Liver (tissue), 7 donors: ENCODE measurements at regions not wholly inside any gene's neighbourhood (a gene's known extent, or its start where the extent isn't known, plus 50 kb on each side); places are given as distances from the start of the nearest gene placed in this dataset.

Experiments used
- DNase-seq: peaks from one replicate; pipeline ENCODE4 v3.0.0-alpha.2; 2017; ENCODE audit warnings: low spot score
- H3K27ac ChIP-seq, 2 donors: one replicate each; pipeline ENCODE4 v1.7.0; 2013; ENCODE audit warnings: inconsistent platforms in 2 of 2, low read length in 2 of 2, control low read depth in 1 of 2, low read depth in 1 of 2, mild to moderate bottlenecking in 1 of 2
- H3K27me3 ChIP-seq, 4 donors: one replicate each; pipeline versions ENCODE4 v1.6.1 to v1.7.0; 2013; ENCODE audit warnings: low read length in 3 of 4, inconsistent platforms in 1 of 4, mild to moderate bottlenecking in 1 of 4, moderate library complexity in 1 of 4; ENCODE audit not compliant: control insufficient read depth in 4 of 4, insufficient read depth in 4 of 4
- H3K36me3 ChIP-seq, 4 donors: one replicate each; pipeline versions ENCODE4 v1.6.1 to v1.7.0; 2013; ENCODE audit warnings: low read length in 3 of 4, mild to moderate bottlenecking in 3 of 4, low read depth in 1 of 4, moderate library complexity in 1 of 4; ENCODE audit not compliant: control insufficient read depth in 4 of 4, insufficient read depth in 3 of 4
- H3K4me1 ChIP-seq, 4 donors: one replicate each; pipeline versions ENCODE4 v1.6.1 to v1.7.0; 2013; ENCODE audit warnings: low read length in 3 of 4, mild to moderate bottlenecking in 3 of 4, moderate library complexity in 1 of 4; ENCODE audit not compliant: control insufficient read depth in 4 of 4, insufficient read depth in 4 of 4
- H3K4me3 ChIP-seq, 3 donors: one replicate each; pipeline versions ENCODE4 v1.6.1 to v1.7.0; 2013; ENCODE audit warnings: low read length in 3 of 3, control low read depth in 1 of 3, low read depth in 1 of 3, mild to moderate bottlenecking in 1 of 3
- H3K9ac ChIP-seq, 2 donors: one replicate each; pipeline ENCODE4 v1.7.0; 2013; ENCODE audit warnings: low read length in 2 of 2, mild to moderate bottlenecking in 2 of 2, moderate library complexity in 2 of 2, control low read depth in 1 of 2, low read depth in 1 of 2
- H3K9me3 ChIP-seq, 4 donors: one replicate each; pipeline versions ENCODE4 v1.6.1 to v1.7.0; 2013; ENCODE audit warnings: low read length in 3 of 4; ENCODE audit not compliant: control insufficient read depth in 4 of 4
- EGR1 ChIP-seq, 2 donors: IDR thresholded peaks; 2 replicates each; pipeline ENCODE4 v1.6.1; 2016 to 2018; ENCODE audit warnings: antibody characterized with exemption in 2 of 2, low read depth in 2 of 2
- FOXA1 ChIP-seq: IDR thresholded peaks from 2 replicates; pipeline ENCODE4 v1.6.1; 2016; ENCODE audit warnings: antibody characterized with exemption
- FOXA2 ChIP-seq: IDR thresholded peaks from 2 replicates; pipeline ENCODE4 v1.6.1; 2016; ENCODE audit warnings: antibody characterized with exemption
- GABPA ChIP-seq, 2 donors: IDR thresholded peaks in 1 of 2; conservative IDR thresholded peaks in 1 of 2; 2 replicates each; pipeline ENCODE4 v1.6.1; 2016; ENCODE audit warnings: antibody characterized with exemption in 2 of 2, mild to moderate bottlenecking in 1 of 2, moderate library complexity in 1 of 2
- HNF4A ChIP-seq, 2 donors: conservative IDR thresholded peaks; 2 replicates each; pipeline ENCODE4 v1.6.1; 2016; ENCODE audit warnings: antibody characterized with exemption in 2 of 2, mild to moderate bottlenecking in 2 of 2
- HNF4G ChIP-seq: IDR thresholded peaks from 2 replicates; pipeline ENCODE4 v1.6.1; 2016; ENCODE audit warnings: antibody characterized with exemption
- JUND ChIP-seq, 2 donors: IDR thresholded peaks; 2 replicates each; pipeline ENCODE4 v1.6.1; 2016; ENCODE audit warnings: antibody characterized with exemption in 2 of 2
- NR2F2 ChIP-seq: IDR thresholded peaks from 2 replicates; pipeline ENCODE4 v1.6.1; 2016; ENCODE audit warnings: antibody characterized with exemption
- RAD21 ChIP-seq, 2 donors: IDR thresholded peaks; 2 replicates each; pipeline ENCODE4 v1.6.1; 2016; ENCODE audit warnings: antibody characterized with exemption in 2 of 2, mild to moderate bottlenecking in 2 of 2
- RXRA ChIP-seq, 2 donors: IDR thresholded peaks; 2 replicates each; pipeline ENCODE4 v1.6.1; 2017 to 2018; ENCODE audit warnings: antibody characterized with exemption in 2 of 2, mild to moderate bottlenecking in 1 of 2
- SP1 ChIP-seq: IDR thresholded peaks from 2 replicates; pipeline ENCODE4 v1.6.1; 2018; ENCODE audit warnings: antibody characterized with exemption, mild to moderate bottlenecking
- TAF1 ChIP-seq: conservative IDR thresholded peaks from 2 replicates; pipeline ENCODE4 v1.6.1; 2016; ENCODE audit warnings: antibody characterized with exemption, mild to moderate bottlenecking
- YY1 ChIP-seq: IDR thresholded peaks from 2 replicates; pipeline ENCODE4 v1.6.1; 2016; ENCODE audit warnings: antibody characterized with exemption, mild to moderate bottlenecking
- WGBS: extraction: QIAGEN DNeasy Blood & Tissue Kit; methylation state at CpG from one replicate; pipeline ENCODE4 v1.1.7; 2013; 5-methylcytosine and 5-hydroxymethylcytosine counted together
- TF ChIP-seq, protein P1 (sequence below): IDR thresholded peaks from 2 replicates; pipeline ENCODE4 v1.6.1; 2016; ENCODE audit warnings: antibody characterized with exemption
- TF ChIP-seq, protein P2 (sequence below): IDR thresholded peaks from 2 replicates; pipeline ENCODE4 v1.6.1; 2016; ENCODE audit warnings: antibody characterized with exemption
- TF ChIP-seq, protein P3 (sequence below): IDR thresholded peaks from 2 replicates; pipeline ENCODE4 v1.6.1; 2016; ENCODE audit warnings: antibody characterized with exemption, mild to moderate bottlenecking
- TF ChIP-seq, protein P4 (sequence below): IDR thresholded peaks from 2 replicates; pipeline ENCODE4 v1.6.1; 2016; ENCODE audit warnings: antibody characterized with exemption
- donor health status: healthy.
- donor health status: healthy.
- donor health status: healthy.
- donor health status: healthy.

GRCh38 chr20:46816097-46816496 lies 78.5 kb upstream of the EYA2 start:
- no peaks in the 10 kb centered on the region for H3K4me1 ChIP-seq
- TF ChIP-seq HNF4G (no peak), JUND (IDR thresholded peaks at IDR 0.05) (no peak), TAF1 (no peak), RAD21 (IDR thresholded peaks at IDR 0.05) (no peak), FOXA1 (no peak), EGR1 (IDR thresholded peaks at IDR 0.05; ENCODE audit: low read depth in 2 of 2) (no peak), SP1 (no peak), HNF4A (conservative IDR thresholded peaks at IDR 0.05) (no peak), RXRA (IDR thresholded peaks at IDR 0.05) (no peak), GABPA (IDR thresholded peaks at IDR 0.05 in 1 of 2, conservative IDR thresholded peaks at IDR 0.05 in 1 of 2) (no peak), NR2F2 (no peak), YY1 (no peak), FOXA2 (no peak)
- TF ChIP-seq, protein P1, sequence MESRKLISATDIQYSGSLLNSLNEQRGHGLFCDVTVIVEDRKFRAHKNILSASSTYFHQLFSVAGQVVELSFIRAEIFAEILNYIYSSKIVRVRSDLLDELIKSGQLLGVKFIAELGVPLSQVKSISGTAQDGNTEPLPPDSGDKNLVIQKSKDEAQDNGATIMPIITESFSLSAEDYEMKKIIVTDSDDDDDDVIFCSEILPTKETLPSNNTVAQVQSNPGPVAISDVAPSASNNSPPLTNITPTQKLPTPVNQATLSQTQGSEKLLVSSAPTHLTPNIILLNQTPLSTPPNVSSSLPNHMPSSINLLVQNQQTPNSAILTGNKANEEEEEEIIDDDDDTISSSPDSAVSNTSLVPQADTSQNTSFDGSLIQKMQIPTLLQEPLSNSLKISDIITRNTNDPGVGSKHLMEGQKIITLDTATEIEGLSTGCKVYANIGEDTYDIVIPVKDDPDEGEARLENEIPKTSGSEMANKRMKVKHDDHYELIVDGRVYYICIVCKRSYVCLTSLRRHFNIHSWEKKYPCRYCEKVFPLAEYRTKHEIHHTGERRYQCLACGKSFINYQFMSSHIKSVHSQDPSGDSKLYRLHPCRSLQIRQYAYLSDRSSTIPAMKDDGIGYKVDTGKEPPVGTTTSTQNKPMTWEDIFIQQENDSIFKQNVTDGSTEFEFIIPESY: no peak
- TF ChIP-seq, protein P2, sequence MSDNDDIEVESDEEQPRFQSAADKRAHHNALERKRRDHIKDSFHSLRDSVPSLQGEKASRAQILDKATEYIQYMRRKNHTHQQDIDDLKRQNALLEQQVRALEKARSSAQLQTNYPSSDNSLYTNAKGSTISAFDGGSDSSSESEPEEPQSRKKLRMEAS: no peak
- TF ChIP-seq, protein P3, sequence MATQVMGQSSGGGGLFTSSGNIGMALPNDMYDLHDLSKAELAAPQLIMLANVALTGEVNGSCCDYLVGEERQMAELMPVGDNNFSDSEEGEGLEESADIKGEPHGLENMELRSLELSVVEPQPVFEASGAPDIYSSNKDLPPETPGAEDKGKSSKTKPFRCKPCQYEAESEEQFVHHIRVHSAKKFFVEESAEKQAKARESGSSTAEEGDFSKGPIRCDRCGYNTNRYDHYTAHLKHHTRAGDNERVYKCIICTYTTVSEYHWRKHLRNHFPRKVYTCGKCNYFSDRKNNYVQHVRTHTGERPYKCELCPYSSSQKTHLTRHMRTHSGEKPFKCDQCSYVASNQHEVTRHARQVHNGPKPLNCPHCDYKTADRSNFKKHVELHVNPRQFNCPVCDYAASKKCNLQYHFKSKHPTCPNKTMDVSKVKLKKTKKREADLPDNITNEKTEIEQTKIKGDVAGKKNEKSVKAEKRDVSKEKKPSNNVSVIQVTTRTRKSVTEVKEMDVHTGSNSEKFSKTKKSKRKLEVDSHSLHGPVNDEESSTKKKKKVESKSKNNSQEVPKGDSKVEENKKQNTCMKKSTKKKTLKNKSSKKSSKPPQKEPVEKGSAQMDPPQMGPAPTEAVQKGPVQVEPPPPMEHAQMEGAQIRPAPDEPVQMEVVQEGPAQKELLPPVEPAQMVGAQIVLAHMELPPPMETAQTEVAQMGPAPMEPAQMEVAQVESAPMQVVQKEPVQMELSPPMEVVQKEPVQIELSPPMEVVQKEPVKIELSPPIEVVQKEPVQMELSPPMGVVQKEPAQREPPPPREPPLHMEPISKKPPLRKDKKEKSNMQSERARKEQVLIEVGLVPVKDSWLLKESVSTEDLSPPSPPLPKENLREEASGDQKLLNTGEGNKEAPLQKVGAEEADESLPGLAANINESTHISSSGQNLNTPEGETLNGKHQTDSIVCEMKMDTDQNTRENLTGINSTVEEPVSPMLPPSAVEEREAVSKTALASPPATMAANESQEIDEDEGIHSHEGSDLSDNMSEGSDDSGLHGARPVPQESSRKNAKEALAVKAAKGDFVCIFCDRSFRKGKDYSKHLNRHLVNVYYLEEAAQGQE: no peak
- TF ChIP-seq, protein P4, sequence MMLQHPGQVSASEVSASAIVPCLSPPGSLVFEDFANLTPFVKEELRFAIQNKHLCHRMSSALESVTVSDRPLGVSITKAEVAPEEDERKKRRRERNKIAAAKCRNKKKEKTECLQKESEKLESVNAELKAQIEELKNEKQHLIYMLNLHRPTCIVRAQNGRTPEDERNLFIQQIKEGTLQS: no peak
- H3K27ac ChIP-seq: no peak overlapping the region
- no peaks in the 10 kb centered on the region for H3K9me3 ChIP-seq
- H3K27me3 ChIP-seq: no peaks in the 10 kb centered on the region
- no peak for DNase-seq
- 82% methylated on average over 5 of the region's 5 CpGs for WGBS
- H3K4me3 ChIP-seq: no peak overlapping the region
- no peaks in the 10 kb centered on the region for H3K36me3 ChIP-seq
- H3K9ac ChIP-seq: no peak overlapping the region

GRCh38 chr20:46816886-46817638 lies 77.6 kb upstream of the EYA2 start:
- Histone ChIP-seq H3K27me3 (no peaks in the 10 kb centered on the region), H3K4me1 (no peaks in the 10 kb centered on the region), H3K36me3 (no peaks in the 10 kb centered on the region), H3K9me3 (no peaks in the 10 kb centered on the region), H3K4me3 (no peak overlapping the region), H3K9ac (no peak overlapping the region), H3K27ac (no peak overlapping the region)
- DNase-seq: no peak
- no peak for TF ChIP-seq FOXA2
- TF ChIP-seq YY1: no peak
- TF ChIP-seq, protein P4: no peak
- TF ChIP-seq HNF4A (conservative IDR thresholded peaks at IDR 0.05): no peak
- TF ChIP-seq SP1: no peak
- no peak for TF ChIP-seq JUND (IDR thresholded peaks at IDR 0.05)
- TF ChIP-seq RXRA (IDR thresholded peaks at IDR 0.05): no peak
- no peak for TF ChIP-seq NR2F2
- no peak for TF ChIP-seq FOXA1
- TF ChIP-seq HNF4G: no peak
- 70% methylated on average over 8 of the region's 8 CpGs for WGBS
